Heart right ventricle (tissue), 16 donors: ENCODE measurements at regions not wholly inside any gene's neighbourhood (a gene's known extent, or its start where the extent isn't known, plus 50 kb on each side); places are given as distances from the start of the nearest gene placed in this dataset.

Experiments
- ATAC-seq, 8 donors: fragments of 200-7000 bp; cut with Tn5 transposase; one replicate each; pipeline ENCODE4 v1.9.1; 2020; ENCODE audit warnings: mild to moderate bottlenecking in 8 of 8, moderate library complexity in 8 of 8, moderate number of reproducible peaks in 1 of 8
- DNase-seq, 2 donors: peaks; one replicate each; pipeline ENCODE4 v3.0.0-alpha.2; 2020
- H3K27ac ChIP-seq, 10 donors: fragments of 200-600 bp; sonication (generic) in 2 of 10; one replicate each; pipeline versions ENCODE4 v1.5.0 to v1.8.0; 2020 to 2022; ENCODE audit warnings: mild to moderate bottlenecking in 3 of 10
- H3K27me3 ChIP-seq, 7 donors: fragments of 200-600 bp; one replicate each; pipeline ENCODE4 v1.8.0; 2021 to 2022; ENCODE audit warnings: mild to moderate bottlenecking in 2 of 7
- H3K36me3 ChIP-seq, 9 donors: fragments of 200-600 bp; sonication (generic) in 1 of 9; one replicate each; pipeline versions ENCODE4 v1.5.0 to v1.8.0; 2020 to 2022; ENCODE audit warnings: mild to moderate bottlenecking in 2 of 9
- H3K4me1 ChIP-seq, 9 donors: fragments of 200-600 bp; sonication (generic) in 1 of 9; one replicate each; pipeline versions ENCODE4 v1.5.0 to v1.8.0; 2020 to 2022; ENCODE audit warnings: mild to moderate bottlenecking in 4 of 9
- H3K4me3 ChIP-seq, 10 donors: fragments of 200-600 bp; sonication (generic) in 2 of 10; one replicate each; pipeline versions ENCODE4 v1.5.0 to v1.8.0; 2020 to 2022; ENCODE audit warnings: mild to moderate bottlenecking in 7 of 10, moderate library complexity in 2 of 10
- H3K9me3 ChIP-seq, 11 donors: fragments of 200-600 bp in 10 of 11; sonication (generic) in 2 of 11; one replicate each; pipeline versions ENCODE4 v1.5.0 to v1.8.0; 2013 to 2022; ENCODE audit warnings: mild to moderate bottlenecking in 2 of 11, control low read depth in 1 of 11, moderate library complexity in 1 of 11
- WGBS, 2 donors: extraction: QIAGEN DNeasy Blood & Tissue Kit; methylation state at CpG; one replicate each; pipeline ENCODE4 v1.1.7; 2013; ENCODE audit warnings: inconsistent platforms in 1 of 2; 5-methylcytosine and 5-hydroxymethylcytosine counted together
- intact Hi-C, 10 donors: fragments of 100-400 bp; cut with DNase I; formaldehyde crosslinking; loops; one replicate each; pipeline versions ENCODE4 v1.11.1 to v1.14.2; 2022
- TF ChIP-seq, protein P1 (sequence below), 9 donors: fragments of 200-600 bp; sonication (generic) in 2 of 9; IDR thresholded peaks; one replicate each; pipeline versions ENCODE4 v1.5.0 to v1.8.0; 2021 to 2022; ENCODE audit warnings: antibody characterized with exemption in 9 of 9, mild to moderate bottlenecking in 5 of 9, moderate library complexity in 1 of 9
- donor health status: Arrhythmogenic right ventricular cardiomyopathy.
- donor health status: ischemic (EF 13 %, LVEDD 7.1; RV severe dilation, severe dysfunction).
- donor health status: healthy with polysubstance abuse.
- donor health status: DM: no; HTN: yes; CAD: no.
- donor health status: DM: no; HTN: no; CAD: no.
- donor health status: ischemic (EF 25% LVEDD 6.9; RV normal size, moderate dysfunction).
- donor health status: ischemic (EF 25% LVEDD 5.7; RV mildly dilated, moderate dysfunction).
- donor health status: healthy.
- donor health status: DM: yes; HTN: yes; CAD: no.
- donor health status: Ischemic cardiomyopathy.
- donor health status: ischemic (EF 35%, LVEDD 5.7; RV mildly dilated, moderate dysfunction).
- donor health status: nonischemic (EF 11% LVEDD 7.7; RV severe dilation, severe dysfunction).
- donor health status: DM: yes; HTN: yes; CAD: no.
- donor health status: PGD.
- donor health status: ischemic (EF 29% LVEDD 5.4; RV normal size, mild dysfunction).
- donor health status: nonischemic (EF 23%, LVEDD 6.1; RV moderate dilation, normal function).

DNA sequence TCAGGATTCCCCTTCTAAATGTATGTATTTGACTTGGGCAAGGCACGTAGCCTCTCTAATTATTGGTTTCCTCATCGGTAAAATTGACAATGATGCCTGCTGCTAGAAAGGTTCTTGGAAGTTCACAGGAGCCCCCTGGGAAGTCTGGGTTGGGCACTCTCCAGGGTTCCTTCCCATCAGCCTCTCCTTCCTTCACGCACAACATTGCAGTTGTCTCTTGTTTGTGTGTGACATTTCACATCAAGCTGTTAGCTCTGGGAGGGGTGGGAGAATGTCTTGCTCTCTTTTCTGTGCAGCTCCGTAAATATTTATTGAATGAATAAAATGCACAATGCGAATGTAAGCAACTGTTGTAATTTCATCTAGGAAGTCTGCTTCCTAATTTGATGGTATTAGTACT lies 153.2 kb upstream of the PRICKLE1 start:
- TF ChIP-seq, protein P1, sequence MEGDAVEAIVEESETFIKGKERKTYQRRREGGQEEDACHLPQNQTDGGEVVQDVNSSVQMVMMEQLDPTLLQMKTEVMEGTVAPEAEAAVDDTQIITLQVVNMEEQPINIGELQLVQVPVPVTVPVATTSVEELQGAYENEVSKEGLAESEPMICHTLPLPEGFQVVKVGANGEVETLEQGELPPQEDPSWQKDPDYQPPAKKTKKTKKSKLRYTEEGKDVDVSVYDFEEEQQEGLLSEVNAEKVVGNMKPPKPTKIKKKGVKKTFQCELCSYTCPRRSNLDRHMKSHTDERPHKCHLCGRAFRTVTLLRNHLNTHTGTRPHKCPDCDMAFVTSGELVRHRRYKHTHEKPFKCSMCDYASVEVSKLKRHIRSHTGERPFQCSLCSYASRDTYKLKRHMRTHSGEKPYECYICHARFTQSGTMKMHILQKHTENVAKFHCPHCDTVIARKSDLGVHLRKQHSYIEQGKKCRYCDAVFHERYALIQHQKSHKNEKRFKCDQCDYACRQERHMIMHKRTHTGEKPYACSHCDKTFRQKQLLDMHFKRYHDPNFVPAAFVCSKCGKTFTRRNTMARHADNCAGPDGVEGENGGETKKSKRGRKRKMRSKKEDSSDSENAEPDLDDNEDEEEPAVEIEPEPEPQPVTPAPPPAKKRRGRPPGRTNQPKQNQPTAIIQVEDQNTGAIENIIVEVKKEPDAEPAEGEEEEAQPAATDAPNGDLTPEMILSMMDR (IDR thresholded peaks at IDR 0.05) = no peak
- no peaks in the 10 kb centered on the region for H3K27me3 ChIP-seq
- peak in 5 of 8 donors; percentile 20 to 59 (median 33) for ATAC-seq
- 38 to 48% methylated on average over 5 of the region's 5 CpGs for WGBS, 2 donors
- H3K36me3 ChIP-seq = no peaks in the 10 kb centered on the region
- H3K4me1 ChIP-seq = peaks cover 0 to 55% (median 35%) of the 10 kb centered on the region in 9 donors
- H3K27ac ChIP-seq = peak overlapping the region in 9 of 10 donors; percentile 25 to 90 (median 73)
- no peak for DNase-seq
- intact Hi-C loops = loop anchor here in 1 of 10 donors (5.0 kb wide), 1 partner anchor 150 kb away; no protein-coding TSS in a partner anchor
- H3K4me3 ChIP-seq = no peak overlapping the region
- peaks cover 0 to 19% (median 7%) of the 10 kb centered on the region in 11 donors for H3K9me3 ChIP-seq

DNA sequence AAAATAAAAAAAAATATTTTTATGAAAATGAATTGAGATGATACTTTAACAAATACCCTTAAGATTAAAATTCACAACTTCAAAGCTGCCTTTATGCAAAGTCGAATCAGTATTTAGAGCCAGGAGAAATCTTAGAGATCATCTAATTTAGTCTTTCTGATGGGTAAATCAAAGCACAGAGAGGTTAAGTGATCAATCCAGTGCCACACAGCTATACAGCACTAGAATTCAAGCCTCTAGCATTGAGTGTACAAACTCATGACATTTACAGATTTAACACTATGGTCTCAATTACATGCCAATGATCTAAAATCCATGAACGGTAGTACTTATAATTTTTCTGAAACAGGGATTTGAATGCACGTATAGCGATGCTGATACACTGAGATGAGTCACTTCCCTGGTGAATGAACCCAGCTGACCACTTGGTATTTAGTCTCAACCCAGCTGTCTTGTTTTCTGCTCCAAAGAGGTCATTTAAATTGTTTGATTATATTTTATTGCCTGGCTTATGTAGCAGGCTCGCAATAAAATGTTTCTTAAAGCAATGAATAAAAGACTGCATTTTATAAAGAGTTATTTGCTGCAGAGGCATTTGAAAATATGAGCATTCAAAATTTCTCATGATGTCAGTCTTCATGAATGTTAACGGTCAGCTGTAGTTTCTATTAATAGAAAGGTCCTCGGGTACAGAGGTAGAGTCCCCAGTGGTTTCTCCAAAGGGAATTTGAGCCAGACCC lies 152.4 kb upstream of the PRICKLE1 start:
- Histone ChIP-seq H3K27ac (peak overlapping the region in 9 of 10 donors; percentile 25 to 90 (median 73)), H3K4me3 (no peak overlapping the region), H3K36me3 (no peaks in the 10 kb centered on the region), H3K27me3 (no peaks in the 10 kb centered on the region), H3K4me1 (peaks cover 0 to 63% (median 43%) of the 10 kb centered on the region in 9 donors), H3K9me3 (peaks cover 0 to 15% (median 7%) of the 10 kb centered on the region in 11 donors)
- intact Hi-C loops = loop anchor here in 1 of 10 donors (5.0 kb wide), 1 partner anchor 150 kb away; no protein-coding TSS in a partner anchor
- DNase-seq (no peak), ATAC-seq (peak in 7 of 8 donors; percentile 35 to 84 (median 78))
- TF ChIP-seq, protein P1 (IDR thresholded peaks at IDR 0.05) = no peak
- 41 to 43% methylated on average over 7 of the region's 7 CpGs for WGBS, 2 donors

DNA sequence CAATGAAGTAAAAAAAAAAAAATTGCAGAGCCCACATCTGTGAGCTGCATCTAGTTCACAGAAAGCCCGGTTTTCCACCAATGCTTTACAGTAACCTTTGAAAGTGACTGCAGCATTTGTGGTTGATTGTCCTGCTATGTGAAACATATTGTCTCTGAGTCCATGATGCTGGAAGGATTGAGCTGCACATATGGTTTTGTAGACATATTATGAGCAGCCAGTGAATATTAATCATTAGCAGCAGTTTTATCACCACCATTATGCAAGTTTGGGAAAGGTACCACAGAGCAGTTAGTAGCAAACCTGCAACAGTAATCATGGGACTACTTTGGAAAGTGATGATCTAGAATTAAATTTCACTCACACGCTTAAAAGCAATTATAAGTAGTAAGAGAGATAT lies 151.5 kb upstream of the PRICKLE1 start:
- ATAC-seq = no peak
- Histone ChIP-seq H3K4me3 (no peak overlapping the region), H3K36me3 (no peaks in the 10 kb centered on the region), H3K9me3 (peaks cover 0 to 6% (median 2%) of the 10 kb centered on the region in 11 donors), H3K4me1 (peaks cover 0 to 71% (median 43%) of the 10 kb centered on the region in 9 donors), H3K27ac (peak overlapping the region in 4 of 10 donors; percentile 73 to 90 (median 81)), H3K27me3 (no peaks in the 10 kb centered on the region)
- TF ChIP-seq, protein P1 (IDR thresholded peaks at IDR 0.05) = no peak
- no peak for DNase-seq
- intact Hi-C loops = loop anchor here in 1 of 10 donors (5.0 kb wide), 1 partner anchor 149 kb away; no protein-coding TSS in a partner anchor
- WGBS, 2 donors = 79 to 93% methylated on average over 2 of the region's 2 CpGs

DNA sequence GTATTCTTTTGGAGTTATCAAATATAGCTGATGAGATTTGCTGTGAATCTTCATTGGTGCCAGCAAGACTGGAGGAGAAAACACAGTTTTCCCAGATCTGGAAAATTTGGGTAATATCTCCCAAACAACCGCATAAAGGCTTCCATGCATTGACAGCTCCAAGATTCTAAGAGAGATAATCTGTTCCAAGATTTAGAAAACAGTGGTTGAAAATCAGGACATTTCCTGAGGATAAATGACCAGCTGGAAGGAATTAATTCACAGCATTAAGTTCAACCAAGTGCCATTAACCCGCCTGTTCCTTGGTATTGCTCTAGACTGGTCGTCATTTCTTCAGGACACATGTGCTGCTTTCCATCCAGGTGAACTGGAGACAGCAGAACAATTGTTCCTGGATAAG lies 147.9 kb upstream of the PRICKLE1 start:
- DNase-seq = no peak

More for the DNA sequence above, 147.9 kb upstream of the PRICKLE1 start:
- Histone ChIP-seq H3K9me3 (no peaks in the 10 kb centered on the region), H3K27ac (peak overlapping the region in 4 of 10 donors; percentile 37 to 81 (median 78)), H3K4me3 (no peak overlapping the region), H3K27me3 (no peaks in the 10 kb centered on the region), H3K4me1 (peaks cover 0 to 56% (median 19%) of the 10 kb centered on the region in 9 donors), H3K36me3 (no peaks in the 10 kb centered on the region)
- 93% methylated on average over 3 of the region's 3 CpGs for WGBS, 2 donors
- no peak for ATAC-seq
- intact Hi-C loops = loop anchor here in 3 of 10 donors (2.0 to 10.0 kb wide), 4 partner anchors 50 to 153 kb away; partner anchors contain the start of gene PRICKLE1 (in 1 of the 3)
- TF ChIP-seq, protein P1 (IDR thresholded peaks at IDR 0.05) = no peak
